Smooth muscle cell (in vitro differentiated cells): ENCODE measurements at regions not wholly inside any gene's neighbourhood (a gene's known extent, or its start where the extent isn't known, plus 50 kb on each side); places are given as distances from the start of the nearest gene placed in this dataset.

ENCODE experiments used
- DNase-seq: peaks from one replicate; lab custom pipeline; 2025; ENCODE audit not compliant: unreplicated experiment; lab: John Stamatoyannopoulos, UW
- H2AFZ ChIP-seq: fragments of 200-600 bp; sonication (generic); 2 replicates; pipeline ENCODE4 v1.6.0; 2016; ENCODE audit warnings: antibody characterized with exemption, low read depth, mild to moderate bottlenecking
- H3F3A ChIP-seq: fragments of 200-600 bp; sonication (generic); 2 replicates; pipeline ENCODE4 v1.6.0; 2017; ENCODE audit warnings: antibody characterized with exemption, low read depth
- H3K27ac ChIP-seq: fragments of 200-600 bp; sonication (generic); 2 replicates; pipeline ENCODE4 v1.5.1; 2016; ENCODE audit warnings: low read depth, mild to moderate bottlenecking
- H3K27me3 ChIP-seq: fragments of 200-600 bp; sonication (generic); 2 replicates; pipeline ENCODE4 v1.6.1; 2016; ENCODE audit warnings: low read depth, mild to moderate bottlenecking
- H3K36me3 ChIP-seq: fragments of 200-600 bp; sonication (generic); 2 replicates; pipeline ENCODE4 v1.5.1; 2016; ENCODE audit warnings: low read depth
- H3K4me1 ChIP-seq: fragments of 200-600 bp; sonication (generic); 2 replicates; pipeline ENCODE4 v1.5.1; 2016; ENCODE audit warnings: low read depth
- H3K4me2 ChIP-seq: fragments of 200-600 bp; sonication (generic); 2 replicates; pipeline ENCODE4 v1.6.0; 2016; ENCODE audit warnings: mild to moderate bottlenecking
- H3K4me3 ChIP-seq: fragments of 200-600 bp; sonication (generic); 2 replicates; pipeline ENCODE4 v1.5.1; 2016; ENCODE audit warnings: mild to moderate bottlenecking
- H3K79me2 ChIP-seq: fragments of 200-600 bp; sonication (generic); 2 replicates; pipeline ENCODE4 v1.6.0; 2016; ENCODE audit warnings: low read depth, mild to moderate bottlenecking
- H3K9ac ChIP-seq: fragments of 200-600 bp; sonication (generic); 2 replicates; pipeline ENCODE4 v1.6.0; 2016; ENCODE audit warnings: low read depth
- H3K9me3 ChIP-seq: fragments of 200-600 bp; sonication (generic); replicated peaks from 2 replicates; pipeline ENCODE4 v1.5.1; 2016; ENCODE audit warnings: low read depth
- H4K20me1 ChIP-seq: fragments of 200-600 bp; sonication (generic); 2 replicates; pipeline ENCODE4 v1.6.0; 2016; ENCODE audit warnings: low read depth
- WGBS: methylation state at CpG from one replicate; pipeline ENCODE4 v1.1.7; 2016; ENCODE audit warnings: low lambda C conversion rate; 5-methylcytosine and 5-hydroxymethylcytosine counted together
- TF ChIP-seq, protein P1 (sequence below): fragments of 200-600 bp; sonication (generic); IDR thresholded peaks from 2 replicates; pipeline ENCODE4 v1.5.1; 2017; ENCODE audit warnings: borderline replicate concordance, mild to moderate bottlenecking, antibody characterized with exemption; ENCODE audit not compliant: insufficient read depth, poor library complexity, severe bottlenecking

DNA sequence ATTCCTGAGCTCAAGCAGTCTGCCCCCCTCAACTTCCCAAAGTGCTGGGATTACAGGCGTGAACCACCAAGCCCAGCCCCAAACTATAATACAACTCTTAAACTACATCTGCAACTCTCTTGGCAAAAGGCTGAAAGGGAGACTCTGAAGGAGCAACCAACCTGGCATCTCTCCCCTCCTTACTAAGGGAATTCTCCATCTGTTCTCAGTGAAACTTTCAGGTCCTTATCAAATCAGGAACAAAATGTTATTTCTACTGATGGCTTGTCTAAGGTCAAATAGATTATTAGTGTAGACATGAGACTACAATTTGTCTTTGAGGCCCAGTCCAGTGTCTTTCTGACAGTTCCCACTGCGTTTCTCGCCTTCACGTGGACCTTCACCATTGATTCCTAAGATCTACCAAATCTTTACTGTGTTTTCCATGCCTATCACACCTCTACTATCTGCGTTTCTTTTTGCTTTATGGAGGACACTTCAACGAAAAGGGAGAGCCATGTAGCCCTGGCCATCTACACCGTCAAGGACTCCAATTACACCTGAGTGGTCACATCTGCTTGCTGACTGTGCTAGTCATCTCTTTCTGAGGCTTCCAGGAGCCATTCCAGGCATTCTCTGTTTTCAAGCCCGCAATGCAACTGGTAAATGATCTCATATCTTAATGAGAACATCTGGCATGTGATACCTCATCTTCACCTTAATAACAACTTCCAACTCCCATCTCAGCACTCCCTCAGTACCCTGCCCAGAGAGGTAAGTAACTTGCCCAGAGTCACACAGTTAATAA, 405.7 kb upstream of the CITED2 start:
- DNase-seq = no peak
- H3K9ac ChIP-seq = no peak overlapping the region
- WGBS = 91% methylated on average over 8 of the region's 8 CpGs
- no peak overlapping the region for H3K4me2 ChIP-seq
- TF ChIP-seq, protein P1, sequence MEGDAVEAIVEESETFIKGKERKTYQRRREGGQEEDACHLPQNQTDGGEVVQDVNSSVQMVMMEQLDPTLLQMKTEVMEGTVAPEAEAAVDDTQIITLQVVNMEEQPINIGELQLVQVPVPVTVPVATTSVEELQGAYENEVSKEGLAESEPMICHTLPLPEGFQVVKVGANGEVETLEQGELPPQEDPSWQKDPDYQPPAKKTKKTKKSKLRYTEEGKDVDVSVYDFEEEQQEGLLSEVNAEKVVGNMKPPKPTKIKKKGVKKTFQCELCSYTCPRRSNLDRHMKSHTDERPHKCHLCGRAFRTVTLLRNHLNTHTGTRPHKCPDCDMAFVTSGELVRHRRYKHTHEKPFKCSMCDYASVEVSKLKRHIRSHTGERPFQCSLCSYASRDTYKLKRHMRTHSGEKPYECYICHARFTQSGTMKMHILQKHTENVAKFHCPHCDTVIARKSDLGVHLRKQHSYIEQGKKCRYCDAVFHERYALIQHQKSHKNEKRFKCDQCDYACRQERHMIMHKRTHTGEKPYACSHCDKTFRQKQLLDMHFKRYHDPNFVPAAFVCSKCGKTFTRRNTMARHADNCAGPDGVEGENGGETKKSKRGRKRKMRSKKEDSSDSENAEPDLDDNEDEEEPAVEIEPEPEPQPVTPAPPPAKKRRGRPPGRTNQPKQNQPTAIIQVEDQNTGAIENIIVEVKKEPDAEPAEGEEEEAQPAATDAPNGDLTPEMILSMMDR = no peak
- H2AFZ ChIP-seq = no peak overlapping the region
- peaks cover 36% of the 10 kb centered on the region for H3K4me1 ChIP-seq
- no peaks in the 10 kb centered on the region for H3F3A ChIP-seq
- no peak overlapping the region for H3K27ac ChIP-seq
- H3K36me3 ChIP-seq = peaks cover 7% of the 10 kb centered on the region
- no peaks in the 10 kb centered on the region for H3K79me2 ChIP-seq
- no peak overlapping the region for H3K4me3 ChIP-seq
- no peaks in the 10 kb centered on the region for H3K9me3 ChIP-seq
- no peaks in the 10 kb centered on the region for H3K27me3 ChIP-seq
- no peaks in the 10 kb centered on the region for H4K20me1 ChIP-seq

- Histone ChIP-seq H3K9me3 (no peaks in the 10 kb centered on the region), H3K4me3 (no peak overlapping the region), H3K27me3 (no peaks in the 10 kb centered on the region), H2AFZ (no peak overlapping the region), H3K4me2 (no peak overlapping the region), H3K9ac (no peak overlapping the region), H3K36me3 (no peaks in the 10 kb centered on the region), H3F3A (no peaks in the 10 kb centered on the region), H4K20me1 (no peaks in the 10 kb centered on the region), H3K4me1 (peaks cover 36% of the 10 kb centered on the region), H3K27ac (no peak overlapping the region), H3K79me2 (no peaks in the 10 kb centered on the region)
- no peak for DNase-seq
- WGBS = 63% methylated on average over 5 of the region's 5 CpGs
- TF ChIP-seq, protein P1 = no peak
Measured at GRCh38 chr6:139778688-139779087, 404.2 kb upstream of the CITED2 start.

DNA sequence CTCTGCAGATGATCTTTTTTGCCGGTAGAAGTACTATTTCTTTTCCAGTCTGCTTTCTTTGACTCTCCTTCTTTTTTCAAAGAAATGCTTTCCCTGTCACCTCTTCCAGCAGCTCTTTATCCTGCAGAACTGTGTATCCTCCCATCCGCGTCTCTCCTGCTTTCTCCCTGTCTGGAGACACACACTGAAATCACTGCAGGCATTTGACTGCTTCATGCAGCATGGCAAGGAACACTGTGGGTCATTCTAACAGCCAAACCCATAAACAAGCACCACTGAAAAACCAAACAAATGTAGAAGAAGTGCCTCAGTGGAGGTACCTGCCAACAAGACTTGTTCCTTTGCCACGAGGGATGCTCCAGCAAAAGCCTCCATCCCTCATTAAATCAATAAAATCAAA, 403.7 kb upstream of the CITED2 start:
- WGBS = 74% methylated on average over 4 of the region's 4 CpGs
- H3K4me1 ChIP-seq = peaks cover 36% of the 10 kb centered on the region
- no peaks in the 10 kb centered on the region for H3F3A ChIP-seq
- H3K79me2 ChIP-seq = no peaks in the 10 kb centered on the region
- TF ChIP-seq, protein P1 = no peak
- H4K20me1 ChIP-seq = no peaks in the 10 kb centered on the region
- DNase-seq = no peak
- no peak overlapping the region for H3K27ac ChIP-seq
- no peak overlapping the region for H3K4me3 ChIP-seq
- no peak overlapping the region for H2AFZ ChIP-seq
- H3K36me3 ChIP-seq = no peaks in the 10 kb centered on the region
- no peaks in the 10 kb centered on the region for H3K9me3 ChIP-seq
- H3K27me3 ChIP-seq = no peaks in the 10 kb centered on the region
- H3K4me2 ChIP-seq = no peak overlapping the region
- H3K9ac ChIP-seq = no peak overlapping the region
